SKM-1 treated with dmso at 0.1 percent for 144 hours (cell line): ENCODE measurements at regions not wholly inside any gene's neighbourhood (a gene's known extent, or its start where the extent isn't known, plus 50 kb on each side); places are given as distances from the start of the nearest gene placed in this dataset.

Experiments
- DNase-seq: peaks from one replicate; lab custom pipeline; 2025; ENCODE audit not compliant: unreplicated experiment; lab: John Stamatoyannopoulos, UW

DNA sequence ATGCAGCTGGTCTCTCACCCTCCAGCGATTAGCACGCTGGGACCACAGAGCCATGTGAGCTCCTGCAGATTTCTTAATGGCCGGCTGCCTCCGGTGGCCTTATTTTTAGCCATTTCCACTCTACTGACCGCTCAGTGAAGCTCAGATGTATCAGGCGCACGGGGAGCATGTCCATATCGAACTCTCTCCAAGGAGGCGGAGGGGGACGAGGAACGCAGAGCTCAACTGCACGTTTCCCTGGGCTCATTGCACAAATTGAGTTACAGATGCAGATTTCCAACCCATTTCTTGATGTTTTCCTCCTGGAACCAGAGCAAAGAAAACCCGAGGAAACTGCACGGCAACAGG lies 207.1 kb downstream of the CTTN start:
- DNase-seq: no peak

DNA sequence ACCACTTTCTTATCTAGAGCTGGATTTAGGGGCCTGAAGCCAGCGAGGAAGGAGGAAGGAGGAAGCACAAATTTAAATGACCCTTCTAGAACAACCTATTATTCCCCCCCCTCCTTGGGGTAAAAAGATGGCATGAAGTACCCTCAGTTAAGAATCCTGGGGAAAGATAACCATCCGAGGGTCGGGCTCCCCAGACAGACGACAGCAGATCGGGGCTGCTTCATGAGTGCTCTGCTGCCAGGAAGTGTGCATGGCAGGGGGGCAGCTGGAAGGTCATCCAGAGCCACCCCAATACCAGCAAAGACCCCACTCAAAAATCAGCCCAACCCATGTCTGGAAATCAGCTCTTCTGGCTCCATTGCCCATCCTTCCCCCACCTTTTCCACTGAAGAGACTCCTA lies 207.5 kb downstream of the CTTN start:
- no peak for DNase-seq

DNA sequence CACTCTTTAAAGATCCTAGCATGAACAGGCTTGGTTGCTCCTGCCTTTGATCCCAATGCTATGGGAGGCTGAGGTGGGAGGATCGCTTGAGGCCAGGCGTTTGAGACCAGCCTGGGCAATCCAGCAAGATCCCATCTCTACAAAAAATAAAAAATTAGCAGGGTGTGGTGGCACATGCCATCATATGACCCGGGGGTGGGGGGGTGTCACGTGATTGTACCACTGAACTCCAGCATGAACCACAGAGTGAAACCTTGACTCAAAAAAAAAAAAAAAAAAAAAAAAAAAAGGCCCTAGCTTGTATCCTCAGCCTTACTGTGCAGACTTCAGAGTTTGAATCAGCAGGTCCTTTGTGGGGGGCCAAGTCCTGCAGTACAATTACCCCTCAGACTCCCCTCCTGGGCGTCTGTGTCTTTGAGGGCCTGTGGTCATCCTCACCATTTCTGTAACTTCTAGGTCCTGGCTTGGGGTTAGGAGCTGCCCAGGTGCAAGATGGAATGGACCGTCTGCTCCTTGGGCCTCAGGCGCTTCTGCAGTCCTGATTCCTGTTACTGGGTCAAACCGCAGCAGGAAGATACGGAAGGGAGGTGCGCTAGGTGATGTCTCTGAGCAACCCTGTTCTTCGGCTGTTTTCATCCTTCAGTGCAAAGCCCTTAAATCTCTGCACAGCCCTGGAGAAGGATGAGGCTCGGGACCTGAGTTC lies 208.1 kb downstream of the CTTN start:
- DNase-seq: no peak

DNA sequence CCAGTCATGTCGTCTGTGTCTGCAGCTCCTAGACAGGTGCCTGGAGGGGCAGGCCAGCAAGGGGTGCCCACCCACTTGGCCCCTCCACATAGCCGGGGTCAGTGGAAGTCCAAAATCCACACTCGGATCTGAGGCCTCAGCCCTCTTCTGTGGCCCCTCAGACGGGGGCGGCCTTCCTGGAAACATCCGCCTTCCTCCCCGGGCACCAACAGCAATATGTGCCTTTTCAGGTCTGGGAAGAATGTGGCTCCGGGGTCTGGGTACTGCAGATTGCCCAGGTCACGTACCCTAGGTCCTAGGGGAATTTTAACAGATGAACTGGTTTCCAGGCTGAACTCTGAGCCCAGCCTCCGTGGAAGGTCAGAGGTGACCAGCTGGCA lies 208.6 kb downstream of the CTTN start:
- DNase-seq: no peak

DNA sequence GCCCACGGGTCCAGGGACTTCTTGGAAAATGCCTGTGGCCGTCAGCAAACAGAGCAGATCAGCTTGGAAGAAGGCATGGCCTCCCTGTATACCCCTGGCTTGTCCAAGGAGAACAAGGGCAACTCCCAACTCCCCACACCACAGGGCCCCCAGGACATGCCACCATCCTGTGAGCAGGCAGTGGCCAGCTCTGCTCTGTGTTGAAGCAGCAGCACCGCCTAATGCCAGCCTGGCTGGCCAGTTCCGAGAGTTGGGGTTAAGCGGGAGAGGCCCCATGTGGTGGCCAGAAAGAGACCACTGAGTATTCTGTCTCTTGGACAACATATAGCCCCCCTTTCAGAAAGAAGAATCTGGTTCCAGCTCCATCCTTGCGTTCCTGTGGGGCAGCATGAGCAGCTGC lies 209.2 kb downstream of the CTTN start:
- DNase-seq: no peak

DNA sequence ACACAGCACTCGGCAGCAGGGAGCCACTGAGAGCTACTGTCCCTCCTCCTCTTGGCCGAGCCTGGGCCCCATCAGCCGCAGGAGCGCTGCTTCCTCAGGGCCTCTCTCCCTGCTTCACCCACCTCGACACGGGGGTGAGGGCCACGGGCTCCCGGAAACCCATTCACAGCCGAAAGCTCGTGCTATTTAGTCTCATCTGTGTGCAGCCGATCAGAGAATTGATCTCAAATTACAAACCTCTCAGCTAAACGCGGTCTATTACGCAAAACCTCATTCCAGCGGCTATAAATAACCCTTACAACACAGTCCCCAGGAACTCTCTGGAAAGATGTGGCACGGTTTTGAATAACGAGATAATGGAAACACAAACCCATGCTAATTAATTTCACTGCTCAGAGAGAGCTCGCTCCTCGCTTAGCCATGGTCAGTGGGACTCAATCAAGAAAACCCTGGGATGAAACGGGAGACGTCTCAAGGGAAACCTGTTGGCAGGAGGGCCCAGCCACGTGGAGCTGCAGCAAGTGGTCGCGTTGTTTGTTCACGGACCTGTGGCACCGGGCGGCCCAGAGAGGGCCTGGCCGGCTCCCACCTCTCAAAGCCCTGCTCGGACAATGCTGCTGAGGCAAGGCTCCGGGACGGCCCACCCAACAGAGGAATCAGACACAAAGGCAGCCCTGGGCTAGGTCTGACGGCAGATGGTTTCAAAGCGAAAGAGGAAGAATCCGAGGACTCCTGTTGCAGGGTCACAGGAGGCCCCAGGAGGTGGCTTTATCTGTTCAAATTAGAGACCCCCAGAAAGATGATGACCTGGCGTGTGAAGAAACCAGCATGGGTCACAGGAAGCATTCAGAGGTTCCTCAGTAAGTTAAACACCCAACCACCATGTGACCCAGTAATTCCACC lies 210.5 kb downstream of the CTTN start:
- no peak for DNase-seq

DNA sequence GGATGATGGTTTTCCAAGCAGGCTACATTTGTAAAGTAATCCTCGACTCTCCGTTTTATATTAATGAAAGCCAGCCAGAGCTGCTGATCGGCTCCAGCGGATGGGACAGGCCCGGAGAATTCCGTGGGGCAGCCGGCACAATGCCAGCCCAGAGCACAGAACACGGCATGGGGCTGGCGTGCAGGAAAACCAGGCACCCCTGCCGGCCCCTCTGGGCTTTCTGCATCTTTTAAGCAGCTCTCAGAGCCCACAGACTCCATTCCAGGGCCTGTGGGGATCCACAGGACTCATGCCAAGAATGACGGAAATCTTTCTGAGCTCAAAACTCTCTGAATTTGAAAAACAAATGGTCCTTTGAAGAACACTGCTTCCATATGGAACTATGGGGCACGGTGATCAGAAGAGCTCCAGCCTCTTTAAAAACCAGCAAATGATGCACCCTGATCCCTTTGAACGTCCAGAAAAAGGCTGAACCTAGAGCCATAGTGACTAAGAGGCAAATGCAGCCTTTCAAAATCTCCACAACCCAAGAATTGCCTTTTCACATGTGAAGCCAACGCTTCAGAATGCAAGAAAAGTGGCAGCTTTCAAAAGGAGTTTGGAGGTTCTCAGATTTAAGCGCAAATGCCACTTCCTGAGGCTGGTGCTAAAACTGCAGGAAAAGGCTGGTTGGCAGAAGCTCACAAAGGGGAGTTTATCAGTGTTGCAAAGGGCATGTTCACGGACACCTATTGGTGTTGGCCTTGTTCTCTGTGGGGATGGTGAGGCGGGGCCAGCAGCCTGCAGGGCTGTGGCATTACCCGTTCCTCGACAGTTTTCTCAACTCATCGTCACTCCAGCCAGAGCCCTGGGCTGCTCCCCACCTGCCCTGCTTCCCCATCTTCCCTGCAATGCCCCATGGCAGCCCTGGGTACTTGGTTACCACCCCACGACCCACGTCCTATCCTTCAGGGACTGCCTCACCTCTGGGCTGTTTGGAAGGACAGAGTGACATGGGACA lies 212.5 kb downstream of the CTTN start:
- DNase-seq: no peak

DNA sequence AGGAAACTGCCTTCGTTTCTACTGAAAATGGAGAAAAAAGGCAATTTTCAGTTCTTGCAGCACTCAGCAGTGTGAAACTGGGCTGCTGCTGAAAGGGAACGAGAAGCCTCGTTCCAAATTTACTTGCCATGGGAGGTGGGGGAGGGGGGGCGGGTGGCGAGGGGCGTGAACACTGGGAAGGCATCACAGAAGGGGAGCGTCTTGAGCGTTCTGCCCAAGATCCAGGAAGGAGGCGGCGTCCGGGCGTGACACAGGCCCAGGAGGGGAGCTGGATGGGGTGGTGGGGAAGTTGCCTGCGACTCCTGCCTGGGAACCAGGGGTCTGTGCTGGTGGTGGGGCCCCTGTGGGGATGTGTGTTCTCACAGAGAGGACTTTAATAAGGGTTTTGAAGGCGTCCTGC lies 213.5 kb downstream of the CTTN start:
- DNase-seq: no peak

DNA sequence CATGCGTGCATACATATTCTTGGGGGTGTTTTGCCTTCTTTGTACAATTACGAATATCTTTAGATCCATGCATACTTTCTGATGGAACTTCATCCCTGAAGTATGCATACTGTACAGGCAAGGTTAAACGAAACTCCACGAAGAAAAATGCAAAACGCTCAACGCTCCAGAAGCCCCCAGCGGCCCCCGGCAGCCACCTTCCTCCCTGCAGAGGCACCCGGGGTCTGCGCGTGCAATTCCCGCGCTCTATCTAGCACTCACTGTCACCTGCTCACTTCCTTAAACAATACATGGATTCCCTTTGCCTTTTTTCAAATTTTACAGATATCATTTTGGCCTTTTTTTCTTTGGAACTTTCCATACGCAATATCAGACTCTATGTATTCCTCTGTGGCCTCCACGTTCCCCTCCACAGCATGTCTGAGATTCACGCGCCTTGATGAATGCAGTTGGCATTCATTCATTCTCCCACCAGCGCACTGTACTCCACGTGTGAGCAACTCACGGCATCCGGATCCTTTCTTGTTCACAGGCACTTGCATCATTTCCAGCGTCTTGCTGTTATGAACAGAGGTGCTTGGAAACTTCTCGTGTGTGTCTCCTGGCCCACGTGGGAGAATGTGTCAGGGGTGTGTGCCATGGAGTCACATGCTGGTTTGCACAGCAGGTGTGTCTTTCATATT lies 214.3 kb downstream of the CTTN start:
- DNase-seq: no peak

DNA sequence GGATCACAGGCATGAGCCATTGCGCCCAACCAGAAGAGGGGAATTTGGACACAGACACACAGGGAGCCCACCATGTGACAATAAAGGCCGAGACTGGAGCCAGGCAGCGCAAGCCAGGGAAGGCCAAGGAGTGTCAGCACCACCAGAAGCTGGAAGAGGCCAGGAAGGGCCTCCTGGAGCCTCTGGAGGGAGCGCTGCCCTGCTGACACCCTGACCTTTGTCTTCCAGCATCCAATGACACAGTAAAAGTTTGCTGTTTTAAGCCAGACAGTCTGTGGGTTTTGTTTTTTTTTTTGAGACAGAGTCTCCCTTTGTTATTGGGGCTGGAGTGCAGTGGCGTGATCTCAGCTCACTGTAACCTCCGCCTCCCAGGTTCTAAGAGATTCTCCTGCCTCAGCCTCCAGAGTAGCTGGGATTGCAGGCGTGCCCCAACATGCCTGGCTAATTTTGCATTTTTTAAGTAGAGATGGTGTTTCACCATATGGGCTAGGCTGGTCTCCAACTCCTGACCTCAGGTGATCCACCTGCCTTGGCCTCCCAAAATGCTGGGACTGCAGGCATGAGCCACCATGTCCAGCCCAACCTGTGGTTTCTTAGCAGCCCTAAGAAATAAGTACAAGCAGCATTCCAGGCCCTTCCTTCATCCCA lies 215.8 kb downstream of the CTTN start:
- DNase-seq: no peak

DNA sequence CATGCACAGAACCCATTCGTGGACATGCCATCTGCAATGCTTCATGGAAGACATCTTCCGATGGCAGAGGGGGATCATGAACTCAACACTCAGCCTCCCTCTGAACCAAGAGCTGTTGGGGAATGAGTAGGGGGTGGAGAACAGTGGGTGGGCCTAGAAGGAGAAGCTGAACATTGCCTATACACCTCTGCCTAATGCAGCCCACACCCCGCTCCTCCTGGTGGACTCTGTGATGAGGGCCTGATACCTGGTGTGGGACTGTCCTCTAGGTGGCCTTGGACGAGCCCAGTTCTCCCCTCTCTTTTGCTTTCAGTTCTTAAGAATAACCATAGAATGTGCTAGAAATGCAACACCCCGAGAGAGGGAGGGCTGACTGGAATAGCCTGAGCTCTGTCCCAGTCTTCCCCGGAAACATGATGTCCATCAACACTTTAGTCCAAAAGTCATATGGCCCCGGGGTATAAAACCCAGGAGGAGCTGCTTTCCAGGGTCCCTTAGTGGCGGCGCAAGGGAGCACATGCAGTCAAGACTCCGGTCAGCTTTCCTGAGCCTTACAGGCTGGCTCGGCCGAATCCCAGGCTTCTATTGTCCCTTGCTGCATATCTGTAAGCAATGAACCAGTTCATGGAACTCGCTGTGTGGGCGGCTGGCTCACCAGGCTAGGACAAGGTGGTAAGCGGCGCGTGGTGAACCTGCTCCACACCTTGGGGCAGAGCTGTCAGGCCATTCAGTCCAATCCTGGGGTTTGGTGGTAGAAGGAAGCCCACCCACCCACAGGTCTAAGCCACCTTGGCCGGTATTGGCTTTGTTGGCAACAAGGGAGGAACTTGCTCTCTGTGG lies 216.9 kb downstream of the CTTN start:
- DNase-seq: no peak

DNA sequence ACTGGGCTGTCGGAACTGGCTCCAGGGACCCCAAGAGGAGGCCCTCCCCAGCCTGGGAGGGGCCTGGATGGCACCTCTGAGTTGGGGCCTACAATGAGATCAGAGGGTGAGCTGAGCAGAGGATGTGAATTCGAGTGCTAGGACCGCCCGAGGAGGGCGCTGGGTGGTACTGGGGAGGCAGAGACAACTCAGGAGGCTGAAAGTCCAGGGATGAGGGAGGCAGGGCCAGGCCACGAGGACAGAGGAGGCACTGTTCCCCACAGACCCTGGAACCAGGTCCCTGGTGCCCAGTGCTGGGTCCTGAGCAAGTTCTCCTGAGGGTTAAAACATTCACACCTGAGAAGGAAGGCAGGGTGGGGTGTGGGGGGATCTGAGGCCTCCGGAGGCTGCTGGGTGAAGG lies 218.0 kb downstream of the CTTN start:
- DNase-seq: no peak

DNA sequence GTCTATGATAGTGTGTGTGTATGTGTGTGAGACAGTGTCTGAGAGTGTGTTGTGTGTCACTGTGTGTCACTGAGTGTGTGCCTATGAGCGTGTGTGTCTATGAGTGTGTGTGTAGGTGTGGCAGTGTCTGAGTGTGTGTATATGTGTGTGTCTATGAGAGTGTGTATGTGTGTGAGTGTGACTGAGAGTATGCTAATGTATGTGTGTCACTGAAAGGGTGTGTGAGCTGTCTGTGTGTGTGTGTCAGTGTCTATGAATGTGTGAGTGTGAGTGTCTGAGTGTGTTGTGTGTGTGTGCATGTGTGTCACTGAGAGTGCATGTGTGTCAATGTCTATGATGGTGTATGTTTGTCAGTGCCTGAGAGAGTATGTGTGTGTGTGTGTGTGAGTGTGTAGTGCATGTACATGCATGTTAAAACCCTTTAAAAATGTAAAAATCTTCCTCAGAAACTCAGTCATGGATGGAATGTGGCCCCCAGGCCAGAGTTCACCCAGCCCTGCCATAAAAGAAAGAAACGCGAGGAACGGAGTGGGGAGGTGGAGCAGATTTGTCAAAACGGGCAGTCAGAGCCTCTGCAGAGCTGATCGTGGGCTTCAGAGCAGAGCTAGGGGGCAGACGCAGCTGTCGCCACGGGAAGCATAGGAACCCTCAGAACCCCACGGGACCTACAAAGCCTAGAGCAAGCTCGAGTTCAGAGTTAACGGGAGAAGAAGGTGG lies 218.8 kb downstream of the CTTN start:
- DNase-seq: no peak

DNA sequence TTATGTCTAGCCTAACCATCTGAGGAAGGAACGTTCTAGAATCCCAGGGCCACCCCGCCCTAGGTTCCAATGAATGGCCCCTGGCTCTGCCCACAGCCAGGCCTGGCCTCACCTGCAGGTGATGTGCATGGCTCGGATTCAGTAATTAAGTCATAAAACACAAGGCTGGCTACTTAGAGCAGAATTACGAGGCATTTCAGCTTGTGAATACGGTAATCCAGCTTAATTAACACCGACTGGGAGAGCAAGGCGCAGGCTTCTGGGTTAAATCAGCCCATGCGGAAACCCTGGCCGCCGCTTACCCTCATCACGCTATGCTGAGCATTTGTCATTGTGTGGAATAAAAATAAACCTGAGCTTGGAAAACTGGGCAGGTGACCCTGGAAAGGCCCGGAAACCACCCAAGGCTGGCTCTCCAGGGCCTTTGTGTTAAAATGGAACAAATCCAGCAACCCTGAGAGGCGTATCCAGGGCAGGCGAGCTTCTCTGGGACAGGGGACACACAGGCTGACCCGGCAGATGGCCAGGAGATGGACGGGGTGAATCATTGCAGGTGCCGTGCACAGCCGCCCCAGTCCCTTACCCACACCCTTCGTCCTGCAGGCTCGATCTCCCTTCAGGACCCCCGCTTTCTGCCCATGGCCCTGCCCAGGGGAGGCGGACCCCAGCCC lies 220.2 kb downstream of the CTTN start:
- no peak for DNase-seq

DNA sequence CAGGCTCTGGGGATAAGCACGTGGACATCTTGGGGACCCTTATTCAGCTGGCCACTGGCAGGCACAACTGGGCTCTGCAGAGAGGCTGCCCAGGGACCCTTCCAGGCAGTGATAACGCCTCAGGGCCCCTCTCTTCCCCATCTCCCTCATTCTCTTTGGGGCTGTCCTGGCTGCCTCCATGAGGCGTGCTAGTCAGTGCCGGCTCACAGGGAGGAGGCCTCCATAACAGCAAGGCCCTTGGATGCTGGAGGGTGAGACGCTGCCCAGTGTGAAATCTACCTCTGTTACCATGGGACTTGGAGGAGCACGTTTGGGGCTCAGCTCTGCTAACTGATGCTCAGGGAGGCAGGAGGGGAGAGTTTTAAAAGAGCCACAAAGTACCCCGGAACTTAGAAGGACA lies 221.3 kb downstream of the CTTN start:
- DNase-seq: no peak

DNA sequence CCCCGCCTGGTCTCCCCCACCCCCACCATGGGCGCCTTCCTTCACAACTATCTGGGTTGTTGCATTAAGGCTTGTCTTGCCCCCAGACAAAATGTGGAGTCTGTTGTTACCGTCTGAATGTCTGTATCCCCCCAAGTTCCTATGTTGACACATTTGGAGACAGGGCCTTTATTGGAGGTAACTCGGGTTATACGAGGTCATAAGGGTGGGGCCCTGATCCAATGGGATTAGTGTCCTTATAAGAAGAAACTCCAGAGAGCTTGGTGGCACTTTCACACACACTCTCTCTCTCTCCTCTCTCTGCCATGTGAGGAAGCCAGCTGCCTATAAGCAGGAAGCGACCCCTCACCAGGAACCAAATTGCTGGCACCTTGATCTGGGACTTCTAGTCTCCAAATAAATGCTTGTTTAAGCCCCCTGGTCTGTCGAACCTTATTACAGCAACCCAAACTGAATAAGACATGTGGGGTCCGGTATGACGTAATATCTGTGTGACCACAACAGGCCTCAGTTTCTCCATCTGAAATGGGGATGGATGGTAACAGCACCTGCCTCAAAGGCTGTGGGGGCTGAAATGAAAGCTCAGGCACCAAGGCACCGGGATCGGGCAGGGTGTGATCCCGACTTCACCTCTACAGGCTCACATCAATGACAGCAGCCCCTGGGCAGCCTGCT lies 222.3 kb downstream of the CTTN start:
- no peak for DNase-seq

DNA sequence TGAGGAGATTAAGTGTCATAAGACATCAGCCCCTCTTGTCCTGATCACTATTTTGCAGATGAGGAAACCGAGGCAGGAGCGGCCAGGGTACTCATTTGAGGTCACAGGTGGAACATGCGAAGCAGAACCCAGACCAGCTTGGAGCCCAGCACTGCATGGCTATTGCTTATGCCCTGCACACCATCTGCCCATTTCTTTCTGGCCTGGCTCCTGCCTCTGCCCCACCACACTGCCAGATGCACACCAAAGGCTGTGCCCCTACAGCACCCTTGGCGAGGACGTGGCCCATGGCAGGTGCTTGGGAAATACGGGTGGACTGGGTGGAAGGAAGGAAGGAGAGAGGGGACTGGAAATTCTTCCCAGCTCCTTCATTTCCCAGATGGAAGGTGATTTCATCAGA lies 222.9 kb downstream of the CTTN start:
- DNase-seq: no peak

DNA sequence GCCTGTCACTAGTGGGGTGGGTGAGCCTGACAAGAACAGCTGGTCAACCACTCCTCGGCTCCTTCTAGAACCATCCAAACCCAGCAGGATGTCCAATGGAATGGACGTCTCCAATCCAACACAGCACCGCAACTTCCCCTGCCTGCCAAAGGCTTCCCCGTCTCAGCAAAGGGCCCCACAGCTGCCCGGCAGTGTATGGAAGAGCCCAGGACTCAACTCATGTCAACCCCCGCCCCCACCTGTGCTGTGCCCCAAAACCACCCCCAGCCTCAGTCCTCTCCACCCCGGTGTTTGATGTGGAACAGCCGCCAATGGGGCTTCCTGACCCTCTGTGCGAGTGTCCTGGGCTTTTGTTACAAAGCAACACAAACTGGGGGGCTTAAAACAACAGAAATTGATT lies 223.8 kb downstream of the CTTN start:
- no peak for DNase-seq
